Activated CD4-positive, alpha-beta T cell treated with anti-CD3 and anti-CD28 coated beads, Interleukin-2, amount 10 ng/mL, durations not matched to agents 7 days and 5 days (primary cell): ENCODE measurements at regions not wholly inside any gene's neighbourhood (a gene's known extent, or its start where the extent isn't known, plus 50 kb on each side); places are given as distances from the start of the nearest gene placed in this dataset.

Source experiments
- CTCF ChIA-PET: fragments of 350-600 bp; sonication (Branson Sonifier 250); formaldehyde crosslinking; loops from one replicate; lab custom pipeline; 2021; ENCODE audit warnings: antibody characterized with exemption; lab: Charles Lee
- POLR2A ChIA-PET: fragments of 350-600 bp; sonication (Branson Sonifier 250); formaldehyde crosslinking; loops from one replicate; lab custom pipeline; 2021; ENCODE audit warnings: antibody characterized with exemption; lab: Charles Lee
- DNase-seq: peaks from one replicate; pipeline ENCODE4 v3.0.0-alpha.2; 2020
- H3K27ac Mint-ChIP-seq: one replicate; pipeline ENCODE4 v1.8.0; 2021; ENCODE audit warnings: mild to moderate bottlenecking, moderate library complexity, mixed read lengths
- H3K27me3 Mint-ChIP-seq: one replicate; pipeline ENCODE4 v1.8.0; 2021; ENCODE audit warnings: mixed read lengths
- H3K36me3 Mint-ChIP-seq: one replicate; pipeline ENCODE4 v1.8.0; 2021; ENCODE audit warnings: low read depth, mixed read lengths
- H3K4me1 Mint-ChIP-seq: one replicate; pipeline ENCODE4 v1.8.0; 2021; ENCODE audit warnings: mixed read lengths
- H3K4me3 Mint-ChIP-seq: one replicate; pipeline ENCODE4 v1.8.0; 2021; ENCODE audit warnings: mild to moderate bottlenecking, moderate library complexity, mixed read lengths
- H3K9me3 Mint-ChIP-seq: one replicate; pipeline ENCODE4 v1.8.0; 2021; ENCODE audit warnings: mixed read lengths

DNA sequence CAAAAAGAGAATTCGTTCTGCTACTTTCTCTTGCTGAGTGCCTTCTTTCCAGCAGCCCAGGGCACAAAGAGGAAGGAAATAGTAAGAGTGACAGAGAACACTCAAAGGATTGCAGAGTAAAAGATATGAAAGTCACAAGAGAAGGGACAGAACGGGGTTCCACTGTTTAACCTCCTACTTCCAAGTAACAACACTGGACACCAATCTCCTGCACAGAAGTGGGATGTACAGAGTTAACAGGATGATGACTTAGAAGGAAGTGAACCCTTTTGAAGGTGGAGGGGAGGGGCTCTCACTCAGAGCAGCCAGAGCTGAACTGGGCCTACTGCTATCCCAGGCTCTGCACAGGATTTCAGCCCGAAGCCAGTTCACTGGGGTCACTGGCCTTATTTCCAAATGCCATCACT, 130.1 kb upstream of the PRICKLE2 start:
- DNase-seq = peak; percentile 14
- Mint-ChIP-seq H3K27me3 (no peaks in the 10 kb centered on the region), H3K9me3 (no peaks in the 10 kb centered on the region), H3K36me3 (peaks cover 4% of the 10 kb centered on the region), H3K27ac (peak overlapping the region; percentile 31), H3K4me1 (peaks cover 58% of the 10 kb centered on the region), H3K4me3 (no peak overlapping the region)
- POLR2A ChIA-PET = no interaction called here
- CTCF ChIA-PET = interaction anchor here (1.1 kb wide), 1 partner anchor 10 kb away, joined by 3 read pairs; no protein-coding TSS in a partner anchor

DNA sequence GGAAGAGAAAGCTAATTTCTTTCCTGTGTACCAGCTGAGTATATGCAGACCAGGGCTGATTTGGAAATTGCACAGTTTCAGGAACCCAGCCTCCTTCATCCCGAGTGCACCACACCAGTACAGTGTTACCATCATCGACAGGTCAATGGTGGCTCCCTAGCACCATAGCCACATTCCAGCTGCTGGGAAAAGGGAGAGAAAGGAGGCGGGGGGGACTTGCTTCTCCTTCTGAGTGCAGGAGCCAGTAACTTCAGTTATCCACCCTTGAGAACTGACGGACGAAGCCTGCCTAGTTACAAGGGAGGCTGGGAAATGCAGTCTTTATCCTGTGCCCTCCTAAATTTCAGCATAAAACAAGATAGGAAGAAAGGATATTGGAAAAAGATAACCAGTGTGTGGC, 129.7 kb upstream of the PRICKLE2 start:
- no peaks in the 10 kb centered on the region for H3K9me3 Mint-ChIP-seq
- no peak for DNase-seq
- ChIA-PET CTCF (no interaction called here), POLR2A (no interaction called here)
- no peak overlapping the region for H3K27ac Mint-ChIP-seq
- H3K36me3 Mint-ChIP-seq = peaks cover 4% of the 10 kb centered on the region
- peaks cover 62% of the 10 kb centered on the region for H3K4me1 Mint-ChIP-seq
- no peak overlapping the region for H3K4me3 Mint-ChIP-seq
- H3K27me3 Mint-ChIP-seq = no peaks in the 10 kb centered on the region

DNA sequence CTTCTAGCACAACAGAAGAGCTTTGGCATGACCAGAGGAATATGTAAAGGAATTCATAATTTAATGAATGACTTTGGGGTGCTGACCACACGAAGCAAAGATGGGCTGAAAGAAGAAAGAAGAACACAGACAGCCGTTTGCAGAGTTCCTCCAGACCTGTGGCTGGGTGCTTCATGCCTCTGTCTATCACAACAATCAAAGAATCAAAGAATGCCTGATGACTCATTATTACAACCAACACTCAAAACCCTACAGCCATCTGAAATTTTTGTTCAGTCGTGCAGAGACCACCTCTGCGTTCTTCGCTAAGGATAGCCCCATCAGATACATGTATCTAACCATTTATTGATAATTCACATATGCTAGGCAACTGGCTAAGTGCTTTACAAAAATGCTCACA, 129.0 kb upstream of the PRICKLE2 start:
- Mint-ChIP-seq H3K27me3 (no peaks in the 10 kb centered on the region), H3K27ac (no peak overlapping the region), H3K4me3 (no peak overlapping the region), H3K4me1 (peaks cover 63% of the 10 kb centered on the region), H3K9me3 (no peaks in the 10 kb centered on the region), H3K36me3 (peaks cover 4% of the 10 kb centered on the region)
- CTCF ChIA-PET = no interaction called here
- POLR2A ChIA-PET = no interaction called here
- no peak for DNase-seq

DNA sequence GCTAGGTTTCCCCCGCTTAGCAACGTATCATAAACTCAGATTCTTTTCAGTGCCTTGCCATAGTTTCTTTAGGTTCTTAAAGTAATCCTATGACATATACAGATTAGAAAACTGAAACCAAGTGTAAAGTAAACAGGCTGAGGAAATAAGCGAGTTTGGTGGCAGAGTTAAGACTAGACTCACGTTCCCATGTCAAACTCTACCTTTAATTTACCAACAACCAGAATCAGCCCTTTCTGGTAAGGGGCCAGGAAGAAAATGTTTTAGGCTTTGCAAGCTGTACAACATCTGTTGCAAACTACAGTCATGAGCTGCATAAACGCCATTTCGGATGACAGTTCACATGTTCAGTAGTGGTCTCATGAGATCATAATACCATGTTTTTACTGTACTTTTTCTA, 128.0 kb upstream of the PRICKLE2 start:
- ChIA-PET CTCF (no interaction called here), POLR2A (no interaction called here)
- no peak overlapping the region for H3K4me3 Mint-ChIP-seq
- no peaks in the 10 kb centered on the region for H3K9me3 Mint-ChIP-seq
- no peak for DNase-seq
- no peak overlapping the region for H3K27ac Mint-ChIP-seq
- peaks cover 4% of the 10 kb centered on the region for H3K36me3 Mint-ChIP-seq
- no peaks in the 10 kb centered on the region for H3K27me3 Mint-ChIP-seq
- peaks cover 62% of the 10 kb centered on the region for H3K4me1 Mint-ChIP-seq

DNA sequence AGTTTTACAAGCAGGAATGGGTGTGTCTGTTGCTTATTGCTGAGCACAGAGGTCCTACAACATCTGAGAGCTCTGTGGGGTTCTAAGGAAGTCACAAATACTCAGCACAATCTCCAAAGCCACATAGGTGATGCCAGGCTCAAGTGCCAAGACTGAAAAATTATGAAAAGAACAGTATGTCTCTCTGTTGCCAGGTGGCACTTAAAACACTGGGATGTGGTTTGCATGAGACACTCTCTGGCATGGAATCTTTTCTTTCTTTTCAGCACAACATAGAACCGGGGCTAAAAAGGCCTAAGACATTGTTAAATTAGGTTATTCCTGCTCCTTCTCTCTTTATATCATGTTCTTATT, 127.3 kb upstream of the PRICKLE2 start:
- ChIA-PET CTCF (no interaction called here), POLR2A (no interaction called here)
- Mint-ChIP-seq H3K36me3 (peaks cover 4% of the 10 kb centered on the region), H3K27ac (no peak overlapping the region), H3K9me3 (no peaks in the 10 kb centered on the region), H3K27me3 (no peaks in the 10 kb centered on the region), H3K4me3 (no peak overlapping the region), H3K4me1 (peaks cover 56% of the 10 kb centered on the region)
- no peak for DNase-seq

DNA sequence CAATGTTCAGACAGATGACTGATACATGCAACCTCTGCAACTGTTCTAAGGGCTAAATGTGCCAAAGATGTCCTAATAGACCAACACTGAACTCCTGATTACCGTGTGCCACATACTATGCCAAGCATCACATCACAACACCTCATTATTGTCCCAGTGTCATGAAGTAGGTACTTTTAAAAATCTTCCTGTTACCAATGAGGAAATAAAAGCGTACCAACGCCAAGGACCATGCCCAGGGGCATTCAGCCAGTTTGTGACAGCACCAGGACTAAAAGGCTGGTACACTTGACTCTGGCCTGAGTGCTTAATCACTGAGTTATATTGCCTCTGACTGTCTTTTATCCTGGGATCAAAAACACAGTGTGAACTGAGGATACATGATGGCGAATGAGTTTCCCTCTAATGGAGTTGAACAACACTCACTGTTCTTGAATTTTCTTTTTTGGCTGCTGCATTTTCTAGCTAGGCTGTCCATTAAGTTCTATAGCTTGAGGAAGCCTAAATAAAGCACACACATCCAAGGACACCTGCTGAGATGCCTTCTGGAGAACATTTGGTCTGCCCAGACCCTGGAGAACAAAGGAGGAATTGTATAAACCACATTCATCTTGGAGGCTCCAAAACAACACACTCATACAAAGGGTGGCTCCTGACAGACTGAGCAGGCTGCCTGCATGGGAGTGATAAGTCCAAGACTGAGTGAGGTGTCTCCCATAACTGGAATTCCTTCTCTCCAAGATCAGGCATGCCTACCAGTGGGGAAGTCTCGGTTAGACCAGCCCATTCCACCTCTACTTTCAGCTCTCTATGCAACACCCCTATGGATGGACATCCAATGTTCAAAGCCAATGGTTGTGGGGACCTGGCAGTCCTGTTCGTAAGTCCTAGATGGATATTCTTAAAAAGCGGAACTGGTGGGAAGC, 126.7 kb upstream of the PRICKLE2 start:
- Mint-ChIP-seq H3K27me3 (no peaks in the 10 kb centered on the region), H3K27ac (no peak overlapping the region), H3K9me3 (no peaks in the 10 kb centered on the region), H3K4me1 (peaks cover 50% of the 10 kb centered on the region), H3K36me3 (peaks cover 4% of the 10 kb centered on the region), H3K4me3 (no peak overlapping the region)
- DNase-seq = no peak
- ChIA-PET POLR2A (no interaction called here), CTCF (no interaction called here)

DNA sequence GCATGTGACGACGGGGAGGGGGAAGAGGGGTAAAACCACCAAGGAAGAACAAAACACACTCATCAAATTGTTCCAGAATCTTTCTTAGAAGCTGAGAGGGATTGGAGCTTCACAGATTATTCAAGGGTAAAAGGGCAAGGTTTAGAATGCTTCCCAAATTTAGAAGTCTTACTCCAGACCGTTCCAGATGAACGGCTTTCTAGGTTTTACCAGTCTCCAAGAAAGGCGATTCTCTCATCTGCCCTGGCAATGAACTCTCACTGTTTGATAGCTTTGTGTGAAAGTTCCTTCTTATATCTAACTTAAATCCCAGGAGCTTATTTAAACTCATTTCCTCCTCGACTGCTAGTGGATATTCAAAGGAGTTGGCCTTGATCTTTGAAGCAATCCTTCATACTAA, 124.3 kb upstream of the PRICKLE2 start:
- Mint-ChIP-seq H3K27ac (no peak overlapping the region), H3K4me3 (no peak overlapping the region), H3K27me3 (no peaks in the 10 kb centered on the region), H3K36me3 (no peaks in the 10 kb centered on the region), H3K9me3 (no peaks in the 10 kb centered on the region), H3K4me1 (peaks cover 34% of the 10 kb centered on the region)
- CTCF ChIA-PET = no interaction called here
- DNase-seq = no peak
- POLR2A ChIA-PET = no interaction called here

DNA sequence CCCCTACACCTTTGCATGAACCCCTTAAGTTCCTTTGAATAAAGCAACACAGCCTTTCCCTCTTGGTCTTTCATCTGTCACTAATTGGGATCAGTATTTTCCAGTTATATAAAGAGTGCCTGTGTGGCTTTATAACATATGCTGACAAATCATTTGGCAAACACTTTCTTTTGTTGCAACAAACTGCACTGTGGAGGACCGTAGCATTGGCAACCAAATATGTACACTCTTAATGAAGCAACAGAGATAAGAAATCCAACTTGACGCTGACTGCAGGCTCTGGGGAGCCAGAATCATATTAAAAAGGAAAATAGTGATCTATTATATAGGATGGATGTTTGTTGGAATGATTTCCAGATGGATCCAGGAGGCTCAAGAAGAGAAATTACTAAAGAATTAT, 120.1 kb upstream of the PRICKLE2 start:
- CTCF ChIA-PET = no interaction called here
- POLR2A ChIA-PET = no interaction called here
- Mint-ChIP-seq H3K27me3 (peaks cover 7% of the 10 kb centered on the region), H3K27ac (no peak overlapping the region), H3K36me3 (no peaks in the 10 kb centered on the region), H3K4me3 (no peak overlapping the region), H3K4me1 (peaks cover 5% of the 10 kb centered on the region), H3K9me3 (no peaks in the 10 kb centered on the region)
- no peak for DNase-seq

DNA sequence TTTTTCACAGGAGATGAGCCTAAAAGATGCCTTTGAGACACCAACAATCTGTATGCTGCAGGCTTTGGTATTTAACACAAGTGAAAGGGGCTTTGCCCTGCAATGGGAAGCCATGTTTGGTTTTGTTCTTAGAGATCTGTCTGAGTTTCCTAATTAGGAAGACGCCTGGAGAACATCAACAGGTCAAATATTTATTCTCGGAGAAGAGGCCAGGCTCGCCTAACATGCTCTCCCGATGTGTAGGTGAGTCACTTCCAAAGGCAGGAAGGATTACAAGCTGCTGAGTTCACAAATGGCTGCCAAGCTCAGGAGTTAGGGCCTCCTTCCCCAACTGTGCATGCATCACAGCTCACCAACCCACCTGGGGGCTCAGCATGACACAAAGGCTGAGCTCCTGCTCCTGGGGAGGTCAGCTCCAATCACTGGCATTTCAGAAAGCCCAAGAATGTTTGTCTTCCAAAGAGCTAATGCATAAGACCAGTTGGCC, 119.5 kb upstream of the PRICKLE2 start:
- no peak overlapping the region for H3K27ac Mint-ChIP-seq
- H3K4me3 Mint-ChIP-seq = no peak overlapping the region
- peaks cover 1% of the 10 kb centered on the region for H3K4me1 Mint-ChIP-seq
- no peaks in the 10 kb centered on the region for H3K36me3 Mint-ChIP-seq
- no peaks in the 10 kb centered on the region for H3K9me3 Mint-ChIP-seq
- ChIA-PET POLR2A (no interaction called here), CTCF (interaction anchor here (1.1 to 1.2 kb wide), 2 partner anchors 15 to 36 kb away, joined by 3 read pairs; no protein-coding TSS in a partner anchor)
- H3K27me3 Mint-ChIP-seq = peaks cover 7% of the 10 kb centered on the region
- DNase-seq = no peak

DNA sequence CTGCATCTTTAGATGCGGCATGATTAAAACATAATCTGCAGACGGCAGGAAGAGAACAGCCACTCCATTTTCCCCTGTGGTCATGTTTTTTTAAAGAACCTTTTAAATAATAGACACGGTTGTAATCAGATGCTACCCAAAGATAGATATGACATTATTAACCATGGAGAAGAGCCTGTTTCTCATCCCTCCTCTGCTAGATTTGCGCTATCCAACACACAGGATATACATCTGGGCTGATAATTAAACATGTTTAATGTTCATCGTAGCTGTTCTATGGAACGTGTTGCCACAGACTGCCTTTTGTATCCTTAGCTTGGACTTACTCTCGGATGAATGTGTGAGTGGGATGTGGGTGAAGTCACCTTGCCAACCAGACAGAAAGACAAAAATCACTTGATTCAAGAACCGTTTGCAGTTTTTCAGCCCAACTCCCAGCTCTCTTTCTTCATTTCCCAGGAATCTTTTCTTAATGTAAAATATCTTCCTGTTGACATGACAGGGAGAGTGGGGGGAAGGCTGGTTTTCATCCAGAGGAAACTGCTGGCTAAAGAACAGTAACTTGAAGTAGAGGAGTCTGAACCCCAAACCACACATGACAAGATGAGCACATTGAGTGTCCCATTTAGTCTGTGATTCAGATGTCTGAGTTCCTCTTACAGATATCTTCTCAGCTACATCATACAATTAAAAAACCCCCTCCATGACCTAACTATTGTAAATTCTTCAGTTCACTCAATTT, 118.6 kb upstream of the PRICKLE2 start:
- Mint-ChIP-seq H3K9me3 (no peaks in the 10 kb centered on the region), H3K27ac (no peak overlapping the region), H3K36me3 (no peaks in the 10 kb centered on the region), H3K27me3 (peaks cover 8% of the 10 kb centered on the region), H3K4me1 (no peaks in the 10 kb centered on the region), H3K4me3 (no peak overlapping the region)
- ChIA-PET CTCF (interaction anchor here (1.1 to 1.2 kb wide), 2 partner anchors 16 to 37 kb away, joined by 3 read pairs; no protein-coding TSS in a partner anchor), POLR2A (no interaction called here)
- DNase-seq = no peak

DNA sequence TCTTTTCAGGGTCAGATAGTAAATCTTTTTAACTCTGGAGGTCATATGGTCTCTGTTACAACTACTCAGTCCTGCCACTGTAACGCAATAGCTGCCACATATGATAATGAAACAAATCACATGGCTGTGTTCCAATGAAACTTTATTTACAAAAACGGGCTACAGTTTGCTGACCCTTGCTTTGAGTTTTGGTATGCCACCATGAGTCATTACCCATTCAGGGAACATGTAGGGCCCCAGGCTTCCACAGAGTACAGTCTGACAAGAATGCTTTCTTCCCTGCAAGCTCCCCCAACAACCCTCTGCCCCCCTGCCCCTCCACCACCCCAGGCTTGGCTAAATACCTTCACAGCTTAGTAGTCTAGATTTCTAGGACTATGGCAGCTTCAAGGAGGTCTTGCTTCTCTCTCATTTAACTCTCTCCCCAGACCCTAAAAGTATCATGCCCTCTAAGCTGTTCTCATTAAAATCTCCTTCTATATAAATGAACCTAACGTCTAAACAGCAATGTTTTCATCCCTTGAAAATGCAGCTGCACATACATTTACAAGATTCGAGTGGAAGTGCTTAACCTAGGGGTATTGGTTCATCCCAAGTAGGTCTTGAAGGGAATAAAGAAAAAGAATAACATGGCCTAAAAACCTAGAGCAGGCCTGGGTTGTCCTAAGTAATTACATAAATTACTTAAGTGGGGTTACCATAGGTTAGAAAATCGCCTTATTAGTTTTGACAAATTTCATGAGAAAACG, 117.8 kb upstream of the PRICKLE2 start:
- CTCF ChIA-PET = no interaction called here
- Mint-ChIP-seq H3K4me3 (no peak overlapping the region), H3K4me1 (no peaks in the 10 kb centered on the region), H3K27me3 (peaks cover 9% of the 10 kb centered on the region), H3K9me3 (no peaks in the 10 kb centered on the region), H3K27ac (no peak overlapping the region), H3K36me3 (no peaks in the 10 kb centered on the region)
- no peak for DNase-seq
- POLR2A ChIA-PET = no interaction called here

DNA sequence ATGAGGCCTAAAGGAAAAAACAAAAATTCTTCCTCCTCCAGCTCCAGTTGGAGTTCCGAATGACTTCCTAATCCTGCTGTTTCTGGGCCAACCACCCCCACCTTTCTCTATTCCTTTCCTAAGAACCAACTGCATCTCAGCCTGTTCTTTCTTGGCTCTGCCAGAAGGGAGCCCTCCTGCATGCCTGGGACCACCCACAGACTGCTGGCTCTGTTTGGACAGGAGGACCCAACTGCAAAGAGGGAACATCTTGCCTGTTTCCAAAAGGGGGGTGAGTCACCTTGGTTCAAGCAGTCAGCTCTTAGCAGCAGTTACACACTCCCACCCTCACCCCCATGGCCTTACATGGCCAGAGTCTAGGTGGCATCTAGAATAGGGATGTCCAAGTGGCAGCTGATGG, 116.0 kb upstream of the PRICKLE2 start:
- ChIA-PET POLR2A (no interaction called here), CTCF (no interaction called here)
- Mint-ChIP-seq H3K27me3 (peaks cover 9% of the 10 kb centered on the region), H3K27ac (no peak overlapping the region), H3K9me3 (no peaks in the 10 kb centered on the region), H3K36me3 (no peaks in the 10 kb centered on the region), H3K4me1 (no peaks in the 10 kb centered on the region), H3K4me3 (no peak overlapping the region)
- no peak for DNase-seq
